WTC11 (cell line): ENCODE measurements at regions not wholly inside any gene's neighbourhood (a gene's known extent, or its start where the extent isn't known, plus 50 kb on each side); places are given as distances from the start of the nearest gene placed in this dataset.

Source experiments
- ATAC-seq: fragments of 200-7000 bp; cut with Tn5 transposase; 2 replicates; pipeline ENCODE4 v1.10.0; 2021; ENCODE audit warnings: mild to moderate bottlenecking, moderate library complexity
- CTCF ChIA-PET: fragments of 300-600 bp; sonication (Branson Sonifier 250); formaldehyde crosslinking; loops from one replicate; lab custom pipeline; 2021; ENCODE audit warnings: antibody characterized with exemption; lab: Charles Lee
- POLR2A ChIA-PET: fragments of 350-600 bp; sonication (Branson Sonifier 250); formaldehyde crosslinking; loops from one replicate; lab custom pipeline; 2021; ENCODE audit warnings: antibody characterized with exemption; lab: Charles Lee
- DNase-seq: peaks from one replicate; pipeline ENCODE4 v3.0.0; 2021; ENCODE audit warnings: low spot score
- H3K27ac Mint-ChIP-seq: 2 replicates; pipeline ENCODE4 v1.8.0; 2021; ENCODE audit warnings: mixed read lengths
- H3K27me3 Mint-ChIP-seq: 2 replicates; pipeline ENCODE4 v1.8.0; 2021; ENCODE audit warnings: low read depth, mild to moderate bottlenecking, moderate library complexity, mixed read lengths
- H3K36me3 Mint-ChIP-seq: 2 replicates; pipeline ENCODE4 v1.8.0; 2021; ENCODE audit warnings: mixed read lengths
- H3K4me1 Mint-ChIP-seq: 2 replicates; pipeline ENCODE4 v1.8.0; 2022; ENCODE audit warnings: mixed read lengths
- H3K4me3 Mint-ChIP-seq: 2 replicates; pipeline ENCODE4 v1.8.0; 2021; ENCODE audit warnings: mild to moderate bottlenecking, moderate library complexity, mixed read lengths
- H3K9me3 Mint-ChIP-seq: 2 replicates; pipeline ENCODE4 v1.8.0; 2021; ENCODE audit warnings: mixed read lengths
- EMX1 ChIP-seq: fragments of 250-450 bp; sonication (Bioruptor Pico); IDR thresholded peaks from 2 replicates; pipeline ENCODE4 v1.8.0; 2021; ENCODE audit warnings: mild to moderate bottlenecking
- FOXK1 ChIP-seq: sonication (generic); formaldehyde crosslinking; IDR thresholded peaks from 2 replicates; pipeline ENCODE4 v1.8.0; 2022; ENCODE audit warnings: mild to moderate bottlenecking, moderate library complexity, missing genetic modification reagents
- FOXP4 ChIP-seq: sonication (generic); formaldehyde crosslinking; IDR thresholded peaks from 2 replicates; pipeline ENCODE4 v1.8.0; 2022; ENCODE audit warnings: mild to moderate bottlenecking, missing genetic modification reagents
- GRHL2 ChIP-seq: fragments of 250-450 bp; sonication (Bioruptor Pico); IDR thresholded peaks from 2 replicates; pipeline ENCODE4 v1.8.0; 2022; ENCODE audit warnings: mild to moderate bottlenecking, moderate library complexity; ENCODE audit not compliant: insufficient replicate concordance, severe bottlenecking
- KAT7 ChIP-seq: sonication (generic); formaldehyde crosslinking; IDR thresholded peaks from 2 replicates; pipeline ENCODE4 v1.8.1; 2023; ENCODE audit warnings: missing genetic modification reagents, mild to moderate bottlenecking, borderline replicate concordance
- MYBL2 ChIP-seq: sonication (generic); formaldehyde crosslinking; IDR thresholded peaks from 2 replicates; pipeline ENCODE4 v1.8.1; 2023; ENCODE audit warnings: mild to moderate bottlenecking, moderate library complexity, missing genetic modification reagents
- NFE2L1 ChIP-seq: sonication (generic); formaldehyde crosslinking; IDR thresholded peaks from 2 replicates; pipeline ENCODE4 v1.8.1; 2023; ENCODE audit warnings: missing genetic modification reagents
- PREB ChIP-seq: sonication (generic); formaldehyde crosslinking; IDR thresholded peaks from 2 replicates; pipeline ENCODE4 v1.8.1; 2022; ENCODE audit warnings: mild to moderate bottlenecking, missing genetic modification reagents, moderate library complexity, borderline replicate concordance
- ZNF219 ChIP-seq: sonication (generic); formaldehyde crosslinking; IDR thresholded peaks from 2 replicates; pipeline ENCODE4 v1.8.0; 2023; ENCODE audit warnings: missing genetic modification reagents, mild to moderate bottlenecking, borderline replicate concordance
- TF ChIP-seq, protein P1 (sequence below): sonication (generic); formaldehyde crosslinking; IDR thresholded peaks from 2 replicates; pipeline ENCODE4 v1.8.1; 2023; ENCODE audit warnings: mild to moderate bottlenecking, missing genetic modification reagents, borderline replicate concordance
- TF ChIP-seq, protein P2 (sequence below): sonication (generic); formaldehyde crosslinking; IDR thresholded peaks from 2 replicates; pipeline ENCODE4 v1.8.1; 2022; ENCODE audit warnings: missing genetic modification reagents, borderline replicate concordance
- TF ChIP-seq, protein P3 (sequence below): sonication (generic); formaldehyde crosslinking; conservative IDR thresholded peaks from 2 replicates; pipeline ENCODE4 v1.8.1; 2023; ENCODE audit warnings: mild to moderate bottlenecking, low read depth, missing genetic modification reagents, moderate library complexity

GRCh38 chr11:35875466-35875865 lies 68.4 kb upstream of the LDLRAD3 start (continued):
- TF ChIP-seq, protein P1, sequence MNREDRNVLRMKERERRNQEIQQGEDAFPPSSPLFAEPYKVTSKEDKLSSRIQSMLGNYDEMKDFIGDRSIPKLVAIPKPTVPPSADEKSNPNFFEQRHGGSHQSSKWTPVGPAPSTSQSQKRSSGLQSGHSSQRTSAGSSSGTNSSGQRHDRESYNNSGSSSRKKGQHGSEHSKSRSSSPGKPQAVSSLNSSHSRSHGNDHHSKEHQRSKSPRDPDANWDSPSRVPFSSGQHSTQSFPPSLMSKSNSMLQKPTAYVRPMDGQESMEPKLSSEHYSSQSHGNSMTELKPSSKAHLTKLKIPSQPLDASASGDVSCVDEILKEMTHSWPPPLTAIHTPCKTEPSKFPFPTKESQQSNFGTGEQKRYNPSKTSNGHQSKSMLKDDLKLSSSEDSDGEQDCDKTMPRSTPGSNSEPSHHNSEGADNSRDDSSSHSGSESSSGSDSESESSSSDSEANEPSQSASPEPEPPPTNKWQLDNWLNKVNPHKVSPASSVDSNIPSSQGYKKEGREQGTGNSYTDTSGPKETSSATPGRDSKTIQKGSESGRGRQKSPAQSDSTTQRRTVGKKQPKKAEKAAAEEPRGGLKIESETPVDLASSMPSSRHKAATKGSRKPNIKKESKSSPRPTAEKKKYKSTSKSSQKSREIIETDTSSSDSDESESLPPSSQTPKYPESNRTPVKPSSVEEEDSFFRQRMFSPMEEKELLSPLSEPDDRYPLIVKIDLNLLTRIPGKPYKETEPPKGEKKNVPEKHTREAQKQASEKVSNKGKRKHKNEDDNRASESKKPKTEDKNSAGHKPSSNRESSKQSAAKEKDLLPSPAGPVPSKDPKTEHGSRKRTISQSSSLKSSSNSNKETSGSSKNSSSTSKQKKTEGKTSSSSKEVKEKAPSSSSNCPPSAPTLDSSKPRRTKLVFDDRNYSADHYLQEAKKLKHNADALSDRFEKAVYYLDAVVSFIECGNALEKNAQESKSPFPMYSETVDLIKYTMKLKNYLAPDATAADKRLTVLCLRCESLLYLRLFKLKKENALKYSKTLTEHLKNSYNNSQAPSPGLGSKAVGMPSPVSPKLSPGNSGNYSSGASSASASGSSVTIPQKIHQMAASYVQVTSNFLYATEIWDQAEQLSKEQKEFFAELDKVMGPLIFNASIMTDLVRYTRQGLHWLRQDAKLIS (CRISPR knock-in tag): no peak
- no peak for TF ChIP-seq ZNF219

GRCh38 chr11:35876786-35877185 lies 67.1 kb upstream of the LDLRAD3 start:
- CTCF ChIA-PET: interaction anchor here (0.7 to 2.2 kb wide), 3 partner anchors 20 to 180 kb away, joined by 3 to 7 read pairs (median 3); no protein-coding TSS in a partner anchor
- DNase-seq (no peak), ATAC-seq (no peak)
- Mint-ChIP-seq H3K9me3 (no peaks in the 10 kb centered on the region), H3K27me3 (no peaks in the 10 kb centered on the region; the same call in 1 of the 2 replicates), H3K36me3 (no peaks in the 10 kb centered on the region), H3K4me3 (no peak overlapping the region), H3K4me1 (no peaks in the 10 kb centered on the region), H3K27ac (no peak overlapping the region)
- TF ChIP-seq FOXK1 (CRISPR knock-in tag) (no peak), FOXP4 (CRISPR knock-in tag) (no peak), MYBL2 (no peak), GRHL2 (no peak), PREB (CRISPR knock-in tag) (no peak), EMX1 (CRISPR knock-in tag) (no peak), NFE2L1 (no peak)
- TF ChIP-seq, protein P2, sequence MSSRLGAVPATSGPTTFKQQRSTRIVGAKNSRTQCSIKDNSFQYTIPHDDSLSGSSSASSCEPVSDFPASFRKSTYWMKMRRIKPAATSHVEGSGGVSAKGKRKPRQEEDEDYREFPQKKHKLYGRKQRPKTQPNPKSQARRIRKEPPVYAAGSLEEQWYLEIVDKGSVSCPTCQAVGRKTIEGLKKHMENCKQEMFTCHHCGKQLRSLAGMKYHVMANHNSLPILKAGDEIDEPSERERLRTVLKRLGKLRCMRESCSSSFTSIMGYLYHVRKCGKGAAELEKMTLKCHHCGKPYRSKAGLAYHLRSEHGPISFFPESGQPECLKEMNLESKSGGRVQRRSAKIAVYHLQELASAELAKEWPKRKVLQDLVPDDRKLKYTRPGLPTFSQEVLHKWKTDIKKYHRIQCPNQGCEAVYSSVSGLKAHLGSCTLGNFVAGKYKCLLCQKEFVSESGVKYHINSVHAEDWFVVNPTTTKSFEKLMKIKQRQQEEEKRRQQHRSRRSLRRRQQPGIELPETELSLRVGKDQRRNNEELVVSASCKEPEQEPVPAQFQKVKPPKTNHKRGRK (CRISPR knock-in tag): no peak
- TF ChIP-seq, protein P3, sequence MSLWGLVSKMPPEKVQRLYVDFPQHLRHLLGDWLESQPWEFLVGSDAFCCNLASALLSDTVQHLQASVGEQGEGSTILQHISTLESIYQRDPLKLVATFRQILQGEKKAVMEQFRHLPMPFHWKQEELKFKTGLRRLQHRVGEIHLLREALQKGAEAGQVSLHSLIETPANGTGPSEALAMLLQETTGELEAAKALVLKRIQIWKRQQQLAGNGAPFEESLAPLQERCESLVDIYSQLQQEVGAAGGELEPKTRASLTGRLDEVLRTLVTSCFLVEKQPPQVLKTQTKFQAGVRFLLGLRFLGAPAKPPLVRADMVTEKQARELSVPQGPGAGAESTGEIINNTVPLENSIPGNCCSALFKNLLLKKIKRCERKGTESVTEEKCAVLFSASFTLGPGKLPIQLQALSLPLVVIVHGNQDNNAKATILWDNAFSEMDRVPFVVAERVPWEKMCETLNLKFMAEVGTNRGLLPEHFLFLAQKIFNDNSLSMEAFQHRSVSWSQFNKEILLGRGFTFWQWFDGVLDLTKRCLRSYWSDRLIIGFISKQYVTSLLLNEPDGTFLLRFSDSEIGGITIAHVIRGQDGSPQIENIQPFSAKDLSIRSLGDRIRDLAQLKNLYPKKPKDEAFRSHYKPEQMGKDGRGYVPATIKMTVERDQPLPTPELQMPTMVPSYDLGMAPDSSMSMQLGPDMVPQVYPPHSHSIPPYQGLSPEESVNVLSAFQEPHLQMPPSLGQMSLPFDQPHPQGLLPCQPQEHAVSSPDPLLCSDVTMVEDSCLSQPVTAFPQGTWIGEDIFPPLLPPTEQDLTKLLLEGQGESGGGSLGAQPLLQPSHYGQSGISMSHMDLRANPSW (CRISPR knock-in tag): no peak
- POLR2A ChIA-PET: no interaction called here

DNA sequence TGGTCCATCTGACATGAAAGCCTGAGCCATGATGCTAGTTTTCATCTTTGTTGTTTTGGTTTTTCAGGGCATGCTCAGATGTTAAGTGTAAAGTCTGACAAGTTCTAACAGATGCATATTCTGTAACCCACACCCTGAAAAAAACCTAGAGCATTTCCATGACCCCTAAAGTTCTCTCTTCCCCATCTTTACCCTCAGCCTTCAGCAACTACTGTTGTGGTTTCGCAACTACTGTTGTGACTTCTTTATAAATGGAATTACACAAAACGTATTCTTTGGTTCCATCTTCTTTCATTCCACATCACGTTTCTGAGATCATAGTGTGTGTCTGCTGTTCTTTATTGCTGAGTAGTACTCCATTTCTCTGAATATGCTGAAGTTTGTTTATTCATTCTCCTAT lies 65.1 kb upstream of the LDLRAD3 start:
- POLR2A ChIA-PET: no interaction called here
- ATAC-seq (no peak), DNase-seq (no peak)
- peaks cover 3% of the 10 kb centered on the region; the same call in 1 of the 2 replicates for H3K4me1 Mint-ChIP-seq
- H3K27ac Mint-ChIP-seq: no peak overlapping the region
- no peak overlapping the region for H3K4me3 Mint-ChIP-seq
- CTCF ChIA-PET: interaction anchor here (0.8 to 2.2 kb wide), 3 partner anchors 57 to 177 kb away, joined by 3 to 7 read pairs (median 4); no protein-coding TSS in a partner anchor
- peaks cover 2% of the 10 kb centered on the region; the same call in 1 of the 2 replicates for H3K27me3 Mint-ChIP-seq
- no peaks in the 10 kb centered on the region for H3K36me3 Mint-ChIP-seq
- no peaks in the 10 kb centered on the region for H3K9me3 Mint-ChIP-seq
- no peak for TF ChIP-seq KAT7 (CRISPR knock-in tag)
